Endothelial cell of umbilical vein (primary cell): ENCODE measurements at regions not wholly inside any gene's neighbourhood (a gene's known extent, or its start where the extent isn't known, plus 50 kb on each side); places are given as distances from the start of the nearest gene placed in this dataset.

Experiments used
- BruUV-seq: library from RNA; stranded (reverse); fragments of 400-500 nt; replicated peaks from 2 replicates; lab custom pipeline; 2021; lab: Mats Ljungman, UMichigan
- CTCF ChIA-PET: fragments of 300-600, 350-600 bp; sonication (Branson Sonifier 250); formaldehyde crosslinking; loops from one replicate; lab custom pipeline; 2021; ENCODE audit warnings: antibody characterized with exemption, inconsistent platforms; lab: Charles Lee
- POLR2A ChIA-PET: fragments of 300-600, 350-600 bp; sonication (Branson Sonifier 250); formaldehyde crosslinking; loops from one replicate; lab custom pipeline; 2021; ENCODE audit warnings: antibody characterized with exemption, inconsistent platforms; lab: Charles Lee
- DNase-seq: peaks from one replicate; pipeline ENCODE4 v3.0.0-alpha.2; 2011; ENCODE audit warnings: low read depth, low spot score
- FAIRE-seq: peaks from 2 replicates; lab custom pipeline; 2011; peaks lifted over from hg19 to GRCh38; lab: Jason Lieb, UNC
- H2AFZ ChIP-seq: 2 replicates; pipeline ENCODE4 v1.6.0; 2012; ENCODE audit warnings: low read depth, low read length, control low read depth, inconsistent platforms
- H3K27ac ChIP-seq: 2 replicates; pipeline ENCODE4 v1.5.1; 2011; ENCODE audit warnings: low read depth, mild to moderate bottlenecking, control low read depth, low read length, moderate library complexity; ENCODE audit not compliant: insufficient read depth
- H3K27me3 ChIP-seq, 2 experiments: 2 replicates each; pipeline versions ENCODE4 v1.6.0 to v1.6.1; 2011; ENCODE audit warnings: low read length in 2 of 2, mixed read lengths in 1 of 2; ENCODE audit not compliant: control insufficient read depth in 2 of 2, insufficient read depth in 2 of 2
- H3K36me3 ChIP-seq, 2 experiments: 2 replicates in 1 of 2; 3 replicates in 1 of 2; pipeline ENCODE4 v1.5.1; 2011; ENCODE audit warnings: low read length in 2 of 2, mild to moderate bottlenecking in 1 of 2, moderate library complexity in 1 of 2; ENCODE audit not compliant: control insufficient read depth in 2 of 2, insufficient read depth in 2 of 2; ENCODE audit errors: extremely low read depth in 1 of 2
- H3K4me1 ChIP-seq: 3 replicates; pipeline ENCODE4 v1.5.1; 2011; ENCODE audit warnings: mild to moderate bottlenecking, low read length; ENCODE audit not compliant: control insufficient read depth, insufficient read depth; ENCODE audit errors: extremely low read depth
- H3K4me2 ChIP-seq: 2 replicates; pipeline ENCODE4 v1.6.1; 2011; ENCODE audit warnings: low read length, control low read depth, mixed read lengths; ENCODE audit not compliant: insufficient read depth
- H3K4me3 ChIP-seq, 3 experiments: fragments of 200-600 bp in 1 of 3; sonication (generic), shearing (Covaris generic) in 1 of 3; replicated peaks in 1 of 3; 2 replicates each; pipeline ENCODE4 v1.5.1; 2011 to 2016; ENCODE audit warnings: control low read depth in 3 of 3, low read length in 3 of 3, mild to moderate bottlenecking in 2 of 3, inconsistent platforms in 1 of 3, low read depth in 1 of 3, moderate library complexity in 1 of 3; ENCODE audit not compliant: insufficient read depth in 1 of 3
- H3K79me2 ChIP-seq: 2 replicates; pipeline ENCODE4 v1.6.0; 2012; ENCODE audit warnings: low read length, inconsistent platforms; ENCODE audit not compliant: control insufficient read depth, insufficient read depth
- H3K9ac ChIP-seq: replicated peaks from 2 replicates; pipeline ENCODE3; 2011; ENCODE audit warnings: low read length, control low read depth; ENCODE audit not compliant: insufficient read depth; ENCODE audit errors: extremely low read depth
- H3K9me1 ChIP-seq: replicated peaks from 3 replicates; pipeline ENCODE4 v1.6.0; 2011; ENCODE audit warnings: mild to moderate bottlenecking, low read length; ENCODE audit not compliant: control insufficient read depth, insufficient read depth; ENCODE audit errors: extremely low read depth
- H3K9me3 ChIP-seq: replicated peaks from 2 replicates; pipeline ENCODE4 v1.5.1; 2012; ENCODE audit warnings: low read length, inconsistent platforms; ENCODE audit not compliant: control insufficient read depth, insufficient read depth
- H4K20me1 ChIP-seq: replicated peaks from 2 replicates; pipeline ENCODE3; 2011; ENCODE audit warnings: mild to moderate bottlenecking, low read length; ENCODE audit not compliant: control insufficient read depth, insufficient read depth; ENCODE audit errors: extremely low read depth
- CTCF ChIP-seq, 2 donors: IDR thresholded peaks; 1 replicate in 1 of 2; 2 replicates in 1 of 2; pipeline ENCODE4 v1.5.1; 2011; ENCODE audit warnings: low read length in 2 of 2, mild to moderate bottlenecking in 2 of 2, moderate library complexity in 2 of 2, control low read depth in 1 of 2, inconsistent platforms in 1 of 2, low read depth in 1 of 2; ENCODE audit not compliant: insufficient read depth in 1 of 2; ENCODE audit errors: extremely low read depth in 1 of 2
- EZH2 ChIP-seq: IDR thresholded peaks from 2 replicates; pipeline ENCODE4 v1.6.1; 2012; ENCODE audit warnings: borderline replicate concordance, low read depth, mild to moderate bottlenecking, moderate library complexity, low read length, inconsistent platforms; ENCODE audit not compliant: severe bottlenecking
- FOS ChIP-seq: IDR thresholded peaks from 2 replicates; pipeline ENCODE4 v1.6.1; 2011; ENCODE audit warnings: mild to moderate bottlenecking, low read length, moderate library complexity, borderline replicate concordance; ENCODE audit not compliant: insufficient read depth
- GATA2 ChIP-seq: IDR thresholded peaks from 2 replicates; pipeline ENCODE4 v1.7.0; 2011; ENCODE audit warnings: low read depth, mild to moderate bottlenecking, moderate library complexity, mixed read lengths, low read length; ENCODE audit not compliant: insufficient read length, insufficient read depth
- JUN ChIP-seq: IDR thresholded peaks from 2 replicates; pipeline ENCODE4 v1.6.1; 2011; ENCODE audit warnings: borderline replicate concordance, low read depth; ENCODE audit not compliant: insufficient read length, insufficient read depth
- MAX ChIP-seq: IDR thresholded peaks from 2 replicates; pipeline ENCODE4 v1.6.1; 2011; ENCODE audit not compliant: insufficient read depth, insufficient read length
- MYC ChIP-seq: IDR thresholded peaks from one replicate; pipeline ENCODE4 v1.6.1; 2011; ENCODE audit warnings: mild to moderate bottlenecking, low read depth, low read length
- POLR2A ChIP-seq: IDR thresholded peaks from 2 replicates; pipeline ENCODE4 v1.6.1; 2012; ENCODE audit warnings: low read depth, mild to moderate bottlenecking, control low read depth, low read length
- POLR2AphosphoS5 ChIP-seq: IDR thresholded peaks from 2 replicates; pipeline ENCODE4 v1.6.1; 2012; ENCODE audit warnings: low read depth, mild to moderate bottlenecking, control low read depth, low read length, moderate library complexity; ENCODE audit not compliant: insufficient read depth
- dilution Hi-C: fragments of 300-500 bp; cut with MboI; formaldehyde crosslinking; loops from one replicate; pipeline ENCODE4 v1.15.0; 2019; ENCODE audit warnings: low sequenced_read_pairs; ENCODE audit not compliant: extremely low pct_ligation_motif_present
- intact Hi-C: fragments of 100-400 bp; cut with micrococcal nuclease; formaldehyde crosslinking; loops from one replicate; pipeline ENCODE4 v1.10.0; 2022

GRCh38 chr11:116042146-116042545, 537.9 kb upstream of the CADM1 start:
- CTCF ChIA-PET = no interaction called here
- intact Hi-C loops = no loop called here
- no peaks in the 10 kb centered on the region for H3K4me1 ChIP-seq

More at GRCh38 chr11:116042146-116042545, 537.9 kb upstream of the CADM1 start:
- DNase-seq (no peak), FAIRE-seq (no peak)
- H3K36me3 ChIP-seq = no peaks in the 10 kb centered on the region
- TF ChIP-seq POLR2A = no peak
- TF ChIP-seq POLR2AphosphoS5 = no peak
- TF ChIP-seq JUN = no peak
- TF ChIP-seq FOS = no peak
- no peak for TF ChIP-seq MAX
- TF ChIP-seq CTCF (IDR thresholded peaks at IDR 0.05; ENCODE audit: extremely low read depth in 1 of 2, insufficient read depth in 1 of 2, low read depth in 1 of 2, low read length in 2 of 2) = no peak
- TF ChIP-seq EZH2 = no peak
- no peak for TF ChIP-seq MYC
- TF ChIP-seq GATA2 = no peak
- H4K20me1 ChIP-seq = no peaks in the 10 kb centered on the region
- H3K79me2 ChIP-seq = no peaks in the 10 kb centered on the region
- H3K4me3 ChIP-seq = no peak overlapping the region
- peaks cover 5% of the 10 kb centered on the region for H3K9me3 ChIP-seq
- no peaks in the 10 kb centered on the region for H3K27me3 ChIP-seq
- no peak overlapping the region for H3K4me2 ChIP-seq
- no peak overlapping the region for H2AFZ ChIP-seq
- no peak overlapping the region for H3K9ac ChIP-seq
- POLR2A ChIA-PET = no interaction called here
- H3K27ac ChIP-seq = no peak overlapping the region
- dilution Hi-C loops = no loop called here
- no TSS peak for BruUV-seq
- H3K9me1 ChIP-seq = no peaks in the 10 kb centered on the region
